ENCODE measurements at regions not wholly inside any gene's neighbourhood (a gene's known extent, or its start where the extent isn't known, plus 50 kb on each side); places are given as distances from the start of the nearest gene placed in this dataset.

DNA sequence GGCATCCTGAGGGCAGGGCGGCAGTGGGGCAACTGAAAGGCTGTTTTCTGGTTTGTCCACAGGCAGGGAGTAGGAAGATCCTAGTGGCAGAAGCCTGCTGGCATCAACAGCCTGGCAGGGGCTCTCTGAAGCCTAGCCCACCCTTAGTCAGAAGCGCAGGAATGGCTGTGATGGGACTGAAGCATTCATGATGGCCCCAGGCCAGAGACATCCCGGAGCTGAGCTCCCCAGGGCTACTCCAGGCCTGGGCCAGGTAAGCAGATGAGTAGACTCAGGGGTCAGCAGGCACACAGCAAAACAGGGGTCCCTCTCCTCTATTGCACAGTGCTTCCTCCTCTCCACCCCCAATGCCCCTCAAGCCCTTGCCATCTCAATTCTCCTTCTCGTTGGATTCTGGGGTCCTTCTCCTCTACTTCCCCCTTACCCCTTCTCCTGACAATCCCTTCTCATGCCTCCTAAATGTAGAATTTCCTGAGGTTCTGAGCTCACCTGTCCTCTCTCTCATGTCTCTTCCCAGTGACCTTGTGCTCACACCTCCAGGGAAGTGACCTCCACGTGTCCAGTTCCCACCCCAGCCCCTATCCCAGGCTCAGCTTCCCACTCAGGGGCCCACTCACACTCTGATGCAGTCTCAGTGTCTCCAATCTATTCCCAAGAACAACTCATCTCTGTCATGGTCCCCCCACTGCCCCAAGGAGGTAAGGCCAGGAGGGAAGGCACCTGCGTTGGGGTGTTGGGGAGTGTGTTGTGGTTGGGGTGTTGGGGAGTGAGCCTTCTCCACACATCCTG is 158.7 kb upstream of the ZNF507 start:
- no peak overlapping the region for H3K4me3 ChIP-seq (ENCODE audit: control insufficient read depth, low read depth, low read length)
- DNase-seq (ENCODE audit: low read depth), result no peak
- TF ChIP-seq, protein P1, sequence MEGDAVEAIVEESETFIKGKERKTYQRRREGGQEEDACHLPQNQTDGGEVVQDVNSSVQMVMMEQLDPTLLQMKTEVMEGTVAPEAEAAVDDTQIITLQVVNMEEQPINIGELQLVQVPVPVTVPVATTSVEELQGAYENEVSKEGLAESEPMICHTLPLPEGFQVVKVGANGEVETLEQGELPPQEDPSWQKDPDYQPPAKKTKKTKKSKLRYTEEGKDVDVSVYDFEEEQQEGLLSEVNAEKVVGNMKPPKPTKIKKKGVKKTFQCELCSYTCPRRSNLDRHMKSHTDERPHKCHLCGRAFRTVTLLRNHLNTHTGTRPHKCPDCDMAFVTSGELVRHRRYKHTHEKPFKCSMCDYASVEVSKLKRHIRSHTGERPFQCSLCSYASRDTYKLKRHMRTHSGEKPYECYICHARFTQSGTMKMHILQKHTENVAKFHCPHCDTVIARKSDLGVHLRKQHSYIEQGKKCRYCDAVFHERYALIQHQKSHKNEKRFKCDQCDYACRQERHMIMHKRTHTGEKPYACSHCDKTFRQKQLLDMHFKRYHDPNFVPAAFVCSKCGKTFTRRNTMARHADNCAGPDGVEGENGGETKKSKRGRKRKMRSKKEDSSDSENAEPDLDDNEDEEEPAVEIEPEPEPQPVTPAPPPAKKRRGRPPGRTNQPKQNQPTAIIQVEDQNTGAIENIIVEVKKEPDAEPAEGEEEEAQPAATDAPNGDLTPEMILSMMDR (IDR thresholded peaks at IDR 0.05; ENCODE audit: control insufficient read depth, insufficient read depth, low read depth, low read length, missing control alignments), result no peak

DNA sequence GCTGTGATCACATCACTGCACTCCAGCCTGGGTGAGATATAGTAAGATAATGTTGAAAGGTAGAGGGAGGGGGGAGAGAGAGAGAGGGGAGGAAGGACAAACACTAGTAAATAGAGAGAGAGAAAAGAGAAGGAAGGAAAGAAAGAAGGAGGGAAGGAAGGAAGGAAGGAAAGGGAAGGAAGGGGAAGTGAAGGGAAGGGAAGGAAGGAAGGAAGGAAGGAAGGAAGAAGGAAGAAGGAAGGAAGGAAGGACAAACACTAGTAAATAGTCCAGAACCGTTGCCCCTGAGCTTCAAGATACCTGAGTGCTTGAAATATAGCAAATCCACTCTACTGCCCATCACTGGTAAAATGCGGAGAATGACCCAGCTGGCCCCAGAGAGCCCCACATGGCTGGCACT is 156.5 kb upstream of the ZNF507 start:
- TF ChIP-seq, protein P1 (IDR thresholded peaks at IDR 0.05; ENCODE audit: control insufficient read depth, insufficient read depth, low read depth, low read length, missing control alignments), result no peak
- DNase-seq (ENCODE audit: low read depth), result no peak
- no peak overlapping the region for H3K4me3 ChIP-seq (ENCODE audit: control insufficient read depth, low read depth, low read length)

DNA sequence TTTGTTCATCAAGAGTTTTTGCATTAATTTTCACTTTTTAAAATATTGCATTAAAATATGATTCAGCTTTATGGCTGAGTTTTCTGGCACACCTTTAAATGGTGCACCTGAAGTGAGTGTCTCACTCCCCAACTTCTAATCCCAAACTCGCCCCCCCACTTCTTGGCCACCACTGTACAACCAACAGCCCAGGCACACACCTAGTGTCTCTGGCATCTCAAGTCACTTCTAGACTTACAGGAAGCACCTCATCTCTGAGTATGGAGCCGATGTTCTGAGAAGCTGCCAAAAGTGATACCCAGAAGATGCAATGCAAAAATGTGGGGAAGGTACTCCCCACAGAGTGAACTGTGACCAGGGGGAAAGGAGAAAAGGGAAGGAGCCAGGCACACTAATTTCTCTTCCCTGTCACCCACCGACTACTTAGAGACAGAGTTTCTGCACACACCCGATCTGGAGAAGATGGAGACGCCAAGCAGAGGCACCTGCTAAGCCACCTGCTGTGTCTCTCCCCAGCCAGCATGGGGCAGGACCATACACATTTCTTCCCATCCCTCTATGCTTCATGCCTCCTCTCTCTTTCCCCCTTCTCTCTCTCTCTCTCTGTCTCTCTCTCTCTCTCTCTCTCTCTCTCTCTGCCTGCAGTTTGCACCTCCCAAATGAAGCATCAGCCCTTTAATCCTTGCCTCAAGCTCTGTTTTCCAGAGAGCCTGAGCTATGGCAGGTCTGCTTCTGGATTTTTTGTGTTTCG is 155.3 kb upstream of the ZNF507 start:
- no peak for DNase-seq (ENCODE audit: low read depth)
- TF ChIP-seq, protein P1 (IDR thresholded peaks at IDR 0.05; ENCODE audit: control insufficient read depth, insufficient read depth, low read depth, low read length, missing control alignments), result no peak
- H3K4me3 ChIP-seq (ENCODE audit: control insufficient read depth, low read depth, low read length), result no peak overlapping the region

DNA sequence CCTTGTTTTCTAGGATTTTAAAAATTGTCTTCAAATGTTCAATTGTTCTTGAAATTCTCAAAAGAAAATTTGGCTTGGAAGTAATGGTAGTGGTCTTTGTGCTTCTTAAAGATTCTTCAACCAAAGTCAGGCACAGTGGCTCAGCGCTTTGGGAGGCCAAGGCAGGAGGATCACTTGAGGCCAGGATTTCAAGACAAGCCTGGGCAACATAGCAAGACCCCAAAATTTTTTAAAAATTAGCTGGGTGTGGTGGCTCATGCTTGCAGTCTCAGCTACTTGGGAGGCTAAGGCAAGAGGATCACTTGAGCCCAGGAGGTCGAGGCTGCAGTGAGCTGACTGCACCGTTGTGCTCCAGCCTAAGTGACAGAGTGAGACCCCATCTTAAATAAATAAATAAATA is 153.5 kb upstream of the ZNF507 start:
- H3K4me3 ChIP-seq (ENCODE audit: control insufficient read depth, low read depth, low read length), result no peak overlapping the region
- TF ChIP-seq, protein P1 (IDR thresholded peaks at IDR 0.05; ENCODE audit: control insufficient read depth, insufficient read depth, low read depth, low read length, missing control alignments), result no peak
- no peak for DNase-seq (ENCODE audit: low read depth)

DNA sequence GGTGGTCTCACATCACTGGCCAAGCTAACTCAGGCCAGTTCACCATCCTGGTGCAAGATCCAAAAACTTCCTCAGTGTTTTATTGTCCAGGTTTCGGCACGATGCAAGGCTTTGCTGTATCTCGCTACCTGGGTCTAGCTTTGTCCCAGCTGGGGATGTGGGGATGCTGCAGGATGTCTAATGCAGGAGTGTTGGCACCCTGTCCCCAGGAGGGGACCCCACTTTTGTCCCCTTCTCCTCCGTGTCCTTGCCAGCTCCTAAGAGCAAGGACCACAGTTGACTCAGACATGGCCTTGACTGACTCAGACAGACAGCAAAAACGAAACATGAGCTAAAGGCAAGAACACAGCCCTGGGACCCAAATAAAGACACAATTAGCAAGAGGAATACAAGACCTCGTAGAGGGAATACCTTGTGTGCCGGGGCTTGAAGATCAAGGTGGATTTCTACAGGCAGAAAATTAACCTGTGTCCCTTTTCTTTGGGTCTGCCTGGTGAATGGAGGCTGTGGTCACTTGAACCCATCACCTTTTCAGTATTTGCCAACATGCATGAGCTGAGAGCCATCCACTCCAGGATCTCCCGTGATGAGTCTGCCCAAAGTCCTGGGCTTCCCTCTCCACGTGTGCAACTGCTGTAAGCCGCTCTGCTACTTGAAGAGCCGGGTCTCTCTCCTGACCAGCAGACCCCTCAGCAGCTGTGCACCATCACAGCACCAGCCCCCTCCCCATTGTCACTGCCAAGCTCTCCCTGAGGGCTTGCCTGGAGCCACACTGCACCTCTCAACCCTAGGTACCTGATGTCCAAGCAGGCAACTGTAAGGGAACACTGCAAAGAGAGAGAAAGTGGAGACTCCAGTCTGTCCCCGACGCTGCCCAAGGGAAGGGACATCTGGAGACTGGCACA is 149.5 kb upstream of the ZNF507 start:
- no peak for DNase-seq (ENCODE audit: low read depth)
- TF ChIP-seq, protein P1 (IDR thresholded peaks at IDR 0.05; ENCODE audit: control insufficient read depth, insufficient read depth, low read depth, low read length, missing control alignments), result no peak
- H3K4me3 ChIP-seq (ENCODE audit: control insufficient read depth, low read depth, low read length), result no peak overlapping the region

DNA sequence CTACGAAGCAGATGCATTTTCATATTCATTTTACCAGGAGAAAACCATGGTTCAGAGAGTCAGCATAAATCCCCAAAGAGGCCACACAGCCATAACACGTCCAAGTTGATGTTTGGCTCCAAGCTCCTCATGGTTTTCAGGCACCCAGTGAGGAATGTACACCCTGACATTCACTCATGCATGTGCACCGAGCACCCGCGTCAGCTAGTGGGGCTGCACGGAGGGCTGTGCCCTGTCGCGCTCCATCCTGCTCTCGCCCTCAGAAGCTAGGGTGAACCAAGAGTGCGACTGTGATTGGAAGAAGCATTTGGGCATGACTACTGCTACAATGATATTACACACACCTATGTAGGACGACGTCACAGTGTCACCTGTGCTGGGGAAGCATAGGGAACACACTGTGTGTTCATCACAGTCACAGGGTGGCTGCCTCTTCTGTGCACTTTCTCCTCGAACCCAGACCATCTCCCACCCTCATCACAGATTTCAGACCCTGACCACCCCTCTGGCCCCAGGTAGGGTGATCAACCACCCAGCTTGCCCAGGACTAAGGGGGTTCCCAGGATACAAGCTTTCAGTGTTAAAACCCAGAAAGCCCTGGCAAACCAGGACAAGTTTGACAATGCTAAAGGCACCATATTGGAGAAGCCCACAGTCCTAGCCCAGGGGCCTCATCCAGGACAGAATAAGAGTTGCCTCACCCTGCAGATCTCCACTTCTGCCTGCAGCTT is 148.6 kb upstream of the ZNF507 start:
- DNase-seq (ENCODE audit: low read depth), result no peak
- H3K4me3 ChIP-seq (ENCODE audit: control insufficient read depth, low read depth, low read length), result no peak overlapping the region
- TF ChIP-seq, protein P1 (IDR thresholded peaks at IDR 0.05; ENCODE audit: control insufficient read depth, insufficient read depth, low read depth, low read length, missing control alignments), result no peak

Measured in AG09309 (cell line).